ENCODE measurements at regions not wholly inside any gene's neighbourhood (a gene's known extent, or its start where the extent isn't known, plus 50 kb on each side); places are given as distances from the start of the nearest gene placed in this dataset.

- Histone ChIP-seq H3K27ac (ENCODE audit: extremely low read length, insufficient read depth, low read length) (no peak overlapping the region), H3K4me1 (ENCODE audit: insufficient read depth, low read length) (peaks cover 83% of the 10 kb centered on the region), H3K27me3 (ENCODE audit: control insufficient read depth in 1 of 2, insufficient read depth in 2 of 2, low read length in 2 of 2) (no peaks in the 10 kb centered on the region), H3K9ac (ENCODE audit: insufficient read depth, low read depth, low read length) (no peak overlapping the region), H3K9me3 (ENCODE audit: low read length) (no peaks in the 10 kb centered on the region), H3K79me2 (ENCODE audit: insufficient read depth, low read length) (peaks cover 76% of the 10 kb centered on the region), H3K4me3 (replicated peaks in 1 of 3; ENCODE audit: insufficient read depth in 1 of 3, low read depth in 2 of 3, low read length in 3 of 3) (no peak overlapping the region), H2AFZ (ENCODE audit: low read length) (no peak overlapping the region), H3K4me2 (ENCODE audit: low read depth, low read length) (no peak overlapping the region), H3K36me3 (replicated peaks in 1 of 2; ENCODE audit: control insufficient read depth in 1 of 2, insufficient read depth in 2 of 2, low read length in 2 of 2) (peaks cover 4 to 11% of the 10 kb centered on the region in 2 experiments), H4K20me1 (ENCODE audit: insufficient read depth, low read length) (peaks cover 51% of the 10 kb centered on the region; the same call in 1 of the 2 replicates)
- WGBS (ENCODE audit: low lambda C conversion rate), result 98% methylated on average over 8 of the region's 8 CpGs
- POLR2A ChIA-PET, result interaction anchor here (9.7 kb wide), 1 partner anchor 18 kb away, joined by 335 read pairs; no protein-coding TSS in a partner anchor
- no TSS peak for BruUV-seq (replicated peaks)
- TF ChIP-seq, protein P1, sequence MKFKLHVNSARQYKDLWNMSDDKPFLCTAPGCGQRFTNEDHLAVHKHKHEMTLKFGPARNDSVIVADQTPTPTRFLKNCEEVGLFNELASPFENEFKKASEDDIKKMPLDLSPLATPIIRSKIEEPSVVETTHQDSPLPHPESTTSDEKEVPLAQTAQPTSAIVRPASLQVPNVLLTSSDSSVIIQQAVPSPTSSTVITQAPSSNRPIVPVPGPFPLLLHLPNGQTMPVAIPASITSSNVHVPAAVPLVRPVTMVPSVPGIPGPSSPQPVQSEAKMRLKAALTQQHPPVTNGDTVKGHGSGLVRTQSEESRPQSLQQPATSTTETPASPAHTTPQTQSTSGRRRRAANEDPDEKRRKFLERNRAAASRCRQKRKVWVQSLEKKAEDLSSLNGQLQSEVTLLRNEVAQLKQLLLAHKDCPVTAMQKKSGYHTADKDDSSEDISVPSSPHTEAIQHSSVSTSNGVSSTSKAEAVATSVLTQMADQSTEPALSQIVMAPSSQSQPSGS (CRISPR knock-in tag; IDR thresholded peaks at IDR 0.05), result no peak
- TF ChIP-seq BATF2 (CRISPR knock-in tag; IDR thresholded peaks at IDR 0.05) (no peak), RBM22 (optimal IDR thresholded peaks at IDR 0.05; ENCODE audit: low read length) (peak; percentile 59), CREM (IDR thresholded peaks at IDR 0.05) (no peak), CREM (CRISPR knock-in tag; IDR thresholded peaks at IDR 0.05) (no peak), ZNF367 (CRISPR knock-in tag; IDR thresholded peaks at IDR 0.05; ENCODE audit: borderline replicate concordance) (no peak), ATF7-NPFF (CRISPR knock-in tag; IDR thresholded peaks at IDR 0.05; ENCODE audit: low read depth) (no peak), FOXK2 (IDR thresholded peaks at IDR 0.05) (no peak), POLR2A (IDR thresholded peaks at IDR 0.05; ENCODE audit: insufficient read depth in 1 of 2, low read depth in 2 of 2, low read length in 2 of 2) (0 out of 4 replicates have a peak, but pooled peaks of 1 of the 2 experiments have one; percentile 16), DDIT3 (CRISPR knock-in tag; IDR thresholded peaks at IDR 0.05) (no peak), MBD4 (IDR thresholded peaks at IDR 0.05; ENCODE audit: borderline replicate concordance, low read length) (no peak)
- TF ChIP-seq, protein P2, sequence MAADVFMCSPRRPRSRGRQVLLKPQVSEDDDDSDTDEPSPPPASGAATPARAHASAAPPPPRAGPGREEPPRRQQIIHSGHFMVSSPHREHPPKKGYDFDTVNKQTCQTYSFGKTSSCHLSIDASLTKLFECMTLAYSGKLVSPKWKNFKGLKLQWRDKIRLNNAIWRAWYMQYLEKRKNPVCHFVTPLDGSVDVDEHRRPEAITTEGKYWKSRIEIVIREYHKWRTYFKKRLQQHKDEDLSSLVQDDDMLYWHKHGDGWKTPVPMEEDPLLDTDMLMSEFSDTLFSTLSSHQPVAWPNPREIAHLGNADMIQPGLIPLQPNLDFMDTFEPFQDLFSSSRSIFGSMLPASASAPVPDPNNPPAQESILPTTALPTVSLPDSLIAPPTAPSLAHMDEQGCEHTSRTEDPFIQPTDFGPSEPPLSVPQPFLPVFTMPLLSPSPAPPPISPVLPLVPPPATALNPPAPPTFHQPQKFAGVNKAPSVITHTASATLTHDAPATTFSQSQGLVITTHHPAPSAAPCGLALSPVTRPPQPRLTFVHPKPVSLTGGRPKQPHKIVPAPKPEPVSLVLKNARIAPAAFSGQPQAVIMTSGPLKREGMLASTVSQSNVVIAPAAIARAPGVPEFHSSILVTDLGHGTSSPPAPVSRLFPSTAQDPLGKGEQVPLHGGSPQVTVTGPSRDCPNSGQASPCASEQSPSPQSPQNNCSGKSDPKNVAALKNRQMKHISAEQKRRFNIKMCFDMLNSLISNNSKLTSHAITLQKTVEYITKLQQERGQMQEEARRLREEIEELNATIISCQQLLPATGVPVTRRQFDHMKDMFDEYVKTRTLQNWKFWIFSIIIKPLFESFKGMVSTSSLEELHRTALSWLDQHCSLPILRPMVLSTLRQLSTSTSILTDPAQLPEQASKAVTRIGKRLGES (CRISPR knock-in tag; IDR thresholded peaks at IDR 0.05; ENCODE audit: borderline replicate concordance), result no peak
- TF ChIP-seq, protein P3, sequence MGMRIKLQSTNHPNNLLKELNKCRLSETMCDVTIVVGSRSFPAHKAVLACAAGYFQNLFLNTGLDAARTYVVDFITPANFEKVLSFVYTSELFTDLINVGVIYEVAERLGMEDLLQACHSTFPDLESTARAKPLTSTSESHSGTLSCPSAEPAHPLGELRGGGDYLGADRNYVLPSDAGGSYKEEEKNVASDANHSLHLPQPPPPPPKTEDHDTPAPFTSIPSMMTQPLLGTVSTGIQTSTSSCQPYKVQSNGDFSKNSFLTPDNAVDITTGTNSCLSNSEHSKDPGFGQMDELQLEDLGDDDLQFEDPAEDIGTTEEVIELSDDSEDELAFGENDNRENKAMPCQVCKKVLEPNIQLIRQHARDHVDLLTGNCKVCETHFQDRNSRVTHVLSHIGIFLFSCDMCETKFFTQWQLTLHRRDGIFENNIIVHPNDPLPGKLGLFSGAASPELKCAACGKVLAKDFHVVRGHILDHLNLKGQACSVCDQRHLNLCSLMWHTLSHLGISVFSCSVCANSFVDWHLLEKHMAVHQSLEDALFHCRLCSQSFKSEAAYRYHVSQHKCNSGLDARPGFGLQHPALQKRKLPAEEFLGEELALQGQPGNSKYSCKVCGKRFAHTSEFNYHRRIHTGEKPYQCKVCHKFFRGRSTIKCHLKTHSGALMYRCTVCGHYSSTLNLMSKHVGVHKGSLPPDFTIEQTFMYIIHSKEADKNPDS (CRISPR knock-in tag; IDR thresholded peaks at IDR 0.05), result no peak
- DNase-seq (ENCODE audit: low spot score) (no peak), ATAC-seq (no peak), FAIRE-seq (no peak)
- CTCF ChIA-PET (ENCODE audit: low intra/inter-chr PET ratio, low total read pairs), result no interaction called here
- in situ Hi-C loops (cut with HindIII; ENCODE audit: extremely low pct_ligation_motif_present, low pct_unique_long_range_greater_than_20kb) (no loop called here), intact Hi-C loops (cut with micrococcal nuclease; ENCODE audit: unreplicated experiment) (no loop called here)
These were observed 161.9 kb downstream of the SEC14L1 start for GRCh38 chr17:77302682-77303081.

Data from HepG2 (cell line).